ENCODE measurements at regions not wholly inside any gene's neighbourhood (a gene's known extent, or its start where the extent isn't known, plus 50 kb on each side); places are given as distances from the start of the nearest gene placed in this dataset.

- Histone ChIP-seq H3K4me3 (ENCODE audit: insufficient read depth, low read depth, low read length, poor library complexity, severe bottlenecking) (no peak overlapping the region), H3K9me3 (ENCODE audit: control insufficient read depth, low read length) (no peaks in the 10 kb centered on the region), H3K4me1 (ENCODE audit: control insufficient read depth, insufficient read depth, low read length, poor library complexity, severe bottlenecking) (no peaks in the 10 kb centered on the region), H3K27me3 (replicated peaks; ENCODE audit: control insufficient read depth, insufficient read depth, low read length, poor library complexity, severe bottlenecking) (no peaks in the 10 kb centered on the region), H3K27ac (ENCODE audit: insufficient read depth, low read length, poor library complexity, severe bottlenecking) (no peak overlapping the region), H3K36me3 (ENCODE audit: control insufficient read depth, insufficient read depth, low read length) (no peaks in the 10 kb centered on the region)
- no peak for DNase-seq
These were observed 50.2 kb upstream of the SDK2 start for GRCh38 chr17:73694491-73694890.

- H3K4me3 ChIP-seq (ENCODE audit: insufficient read depth, low read depth, low read length, poor library complexity, severe bottlenecking), result no peak overlapping the region
- no peak for DNase-seq
These were observed 50.9 kb upstream of the SDK2 start for GRCh38 chr17:73695035-73695738.

GRCh38 chr17:73696251-73696650 lies 52.0 kb upstream of the SDK2 start:
- no peak overlapping the region for H3K27ac ChIP-seq (ENCODE audit: insufficient read depth, low read length, poor library complexity, severe bottlenecking)
- no peaks in the 10 kb centered on the region for H3K27me3 ChIP-seq (replicated peaks; ENCODE audit: control insufficient read depth, insufficient read depth, low read length, poor library complexity, severe bottlenecking)
- H3K4me1 ChIP-seq (ENCODE audit: control insufficient read depth, insufficient read depth, low read length, poor library complexity, severe bottlenecking), result no peaks in the 10 kb centered on the region
- H3K36me3 ChIP-seq (ENCODE audit: control insufficient read depth, insufficient read depth, low read length), result no peaks in the 10 kb centered on the region
- DNase-seq, result no peak
- no peaks in the 10 kb centered on the region for H3K9me3 ChIP-seq (ENCODE audit: control insufficient read depth, low read length)
- no peak overlapping the region for H3K4me3 ChIP-seq (ENCODE audit: insufficient read depth, low read depth, low read length, poor library complexity, severe bottlenecking)

More at GRCh38 chr17:73695035-73695738, 50.9 kb upstream of the SDK2 start:
- Histone ChIP-seq H3K27me3 (replicated peaks; ENCODE audit: control insufficient read depth, insufficient read depth, low read length, poor library complexity, severe bottlenecking) (no peaks in the 10 kb centered on the region), H3K27ac (ENCODE audit: insufficient read depth, low read length, poor library complexity, severe bottlenecking) (no peak overlapping the region), H3K36me3 (ENCODE audit: control insufficient read depth, insufficient read depth, low read length) (no peaks in the 10 kb centered on the region), H3K9me3 (ENCODE audit: control insufficient read depth, low read length) (no peaks in the 10 kb centered on the region), H3K4me1 (ENCODE audit: control insufficient read depth, insufficient read depth, low read length, poor library complexity, severe bottlenecking) (no peaks in the 10 kb centered on the region)

GRCh38 chr17:73697872-73698271 lies 53.6 kb upstream of the SDK2 start:
- H3K4me3 ChIP-seq (ENCODE audit: insufficient read depth, low read depth, low read length, poor library complexity, severe bottlenecking), result no peak overlapping the region
- H3K36me3 ChIP-seq (ENCODE audit: control insufficient read depth, insufficient read depth, low read length), result no peaks in the 10 kb centered on the region
- H3K27me3 ChIP-seq (replicated peaks; ENCODE audit: control insufficient read depth, insufficient read depth, low read length, poor library complexity, severe bottlenecking), result no peaks in the 10 kb centered on the region
- DNase-seq, result no peak
- no peak overlapping the region for H3K27ac ChIP-seq (ENCODE audit: insufficient read depth, low read length, poor library complexity, severe bottlenecking)
- no peaks in the 10 kb centered on the region for H3K4me1 ChIP-seq (ENCODE audit: control insufficient read depth, insufficient read depth, low read length, poor library complexity, severe bottlenecking)
- H3K9me3 ChIP-seq (ENCODE audit: control insufficient read depth, low read length), result no peaks in the 10 kb centered on the region

GRCh38 chr17:73698966-73699365 lies 54.7 kb upstream of the SDK2 start:
- no peak overlapping the region for H3K4me3 ChIP-seq (ENCODE audit: insufficient read depth, low read depth, low read length, poor library complexity, severe bottlenecking)
- H3K27me3 ChIP-seq (replicated peaks; ENCODE audit: control insufficient read depth, insufficient read depth, low read length, poor library complexity, severe bottlenecking), result no peaks in the 10 kb centered on the region
- H3K9me3 ChIP-seq (ENCODE audit: control insufficient read depth, low read length), result no peaks in the 10 kb centered on the region
- H3K4me1 ChIP-seq (ENCODE audit: control insufficient read depth, insufficient read depth, low read length, poor library complexity, severe bottlenecking), result no peaks in the 10 kb centered on the region
- no peak for DNase-seq
- H3K27ac ChIP-seq (ENCODE audit: insufficient read depth, low read length, poor library complexity, severe bottlenecking), result no peak overlapping the region
- no peaks in the 10 kb centered on the region for H3K36me3 ChIP-seq (ENCODE audit: control insufficient read depth, insufficient read depth, low read length)

GRCh38 chr17:73701701-73702100 lies 57.5 kb upstream of the SDK2 start:
- Histone ChIP-seq H3K36me3 (ENCODE audit: control insufficient read depth, insufficient read depth, low read length) (no peaks in the 10 kb centered on the region), H3K27me3 (replicated peaks; ENCODE audit: control insufficient read depth, insufficient read depth, low read length, poor library complexity, severe bottlenecking) (no peaks in the 10 kb centered on the region), H3K9me3 (ENCODE audit: control insufficient read depth, low read length) (no peaks in the 10 kb centered on the region), H3K27ac (ENCODE audit: insufficient read depth, low read length, poor library complexity, severe bottlenecking) (no peak overlapping the region), H3K4me3 (ENCODE audit: insufficient read depth, low read depth, low read length, poor library complexity, severe bottlenecking) (no peak overlapping the region), H3K4me1 (ENCODE audit: control insufficient read depth, insufficient read depth, low read length, poor library complexity, severe bottlenecking) (no peaks in the 10 kb centered on the region)
- no peak for DNase-seq

- H3K27me3 ChIP-seq (replicated peaks; ENCODE audit: control insufficient read depth, insufficient read depth, low read length, poor library complexity, severe bottlenecking), result no peaks in the 10 kb centered on the region
- no peak overlapping the region for H3K4me3 ChIP-seq (ENCODE audit: insufficient read depth, low read depth, low read length, poor library complexity, severe bottlenecking)
- H3K36me3 ChIP-seq (ENCODE audit: control insufficient read depth, insufficient read depth, low read length), result no peaks in the 10 kb centered on the region
- H3K27ac ChIP-seq (ENCODE audit: insufficient read depth, low read length, poor library complexity, severe bottlenecking), result no peak overlapping the region
- H3K9me3 ChIP-seq (ENCODE audit: control insufficient read depth, low read length), result no peaks in the 10 kb centered on the region
- DNase-seq, result no peak
- no peaks in the 10 kb centered on the region for H3K4me1 ChIP-seq (ENCODE audit: control insufficient read depth, insufficient read depth, low read length, poor library complexity, severe bottlenecking)
These were observed 58.9 kb upstream of the SDK2 start for GRCh38 chr17:73703192-73703591.

- H3K4me1 ChIP-seq (ENCODE audit: control insufficient read depth, insufficient read depth, low read length, poor library complexity, severe bottlenecking), result no peaks in the 10 kb centered on the region
- no peak overlapping the region for H3K27ac ChIP-seq (ENCODE audit: insufficient read depth, low read length, poor library complexity, severe bottlenecking)
- no peak overlapping the region for H3K4me3 ChIP-seq (ENCODE audit: insufficient read depth, low read depth, low read length, poor library complexity, severe bottlenecking)
- no peaks in the 10 kb centered on the region for H3K9me3 ChIP-seq (ENCODE audit: control insufficient read depth, low read length)
- H3K27me3 ChIP-seq (replicated peaks; ENCODE audit: control insufficient read depth, insufficient read depth, low read length, poor library complexity, severe bottlenecking), result no peaks in the 10 kb centered on the region
- no peaks in the 10 kb centered on the region for H3K36me3 ChIP-seq (ENCODE audit: control insufficient read depth, insufficient read depth, low read length)
- DNase-seq, result no peak
These were observed 59.7 kb upstream of the SDK2 start for GRCh38 chr17:73703917-73704316.

- peaks cover 7% of the 10 kb centered on the region for H3K4me1 ChIP-seq (ENCODE audit: control insufficient read depth, insufficient read depth, low read length, poor library complexity, severe bottlenecking)
- DNase-seq, result no peak
- no peaks in the 10 kb centered on the region for H3K27me3 ChIP-seq (replicated peaks; ENCODE audit: control insufficient read depth, insufficient read depth, low read length, poor library complexity, severe bottlenecking)
These were observed 61.3 kb upstream of the SDK2 start for GRCh38 chr17:73705594-73705993.

GRCh38 chr17:73706428-73706827 lies 62.2 kb upstream of the SDK2 start:
- H3K9me3 ChIP-seq (ENCODE audit: control insufficient read depth, low read length), result no peaks in the 10 kb centered on the region
- H3K4me1 ChIP-seq (ENCODE audit: control insufficient read depth, insufficient read depth, low read length, poor library complexity, severe bottlenecking), result peaks cover 9% of the 10 kb centered on the region
- no peak overlapping the region for H3K4me3 ChIP-seq (ENCODE audit: insufficient read depth, low read depth, low read length, poor library complexity, severe bottlenecking)
- no peak for DNase-seq
- no peaks in the 10 kb centered on the region for H3K27me3 ChIP-seq (replicated peaks; ENCODE audit: control insufficient read depth, insufficient read depth, low read length, poor library complexity, severe bottlenecking)
- no peak overlapping the region for H3K27ac ChIP-seq (ENCODE audit: insufficient read depth, low read length, poor library complexity, severe bottlenecking)
- H3K36me3 ChIP-seq (ENCODE audit: control insufficient read depth, insufficient read depth, low read length), result no peaks in the 10 kb centered on the region

More at GRCh38 chr17:73705594-73705993, 61.3 kb upstream of the SDK2 start:
- H3K4me3 ChIP-seq (ENCODE audit: insufficient read depth, low read depth, low read length, poor library complexity, severe bottlenecking), result no peak overlapping the region
- no peak overlapping the region for H3K27ac ChIP-seq (ENCODE audit: insufficient read depth, low read length, poor library complexity, severe bottlenecking)
- H3K36me3 ChIP-seq (ENCODE audit: control insufficient read depth, insufficient read depth, low read length), result no peaks in the 10 kb centered on the region
- no peaks in the 10 kb centered on the region for H3K9me3 ChIP-seq (ENCODE audit: control insufficient read depth, low read length)
